ENCODE measurements at regions not wholly inside any gene's neighbourhood (a gene's known extent, or its start where the extent isn't known, plus 50 kb on each side); places are given as distances from the start of the nearest gene placed in this dataset.

GRCh38 chr3:7793786-7794185 is 707.8 kb upstream of the LMCD1 start:
- DNase-seq = no peak

- DNase-seq = no peak
Measured at GRCh38 chr3:7798276-7798675, 703.3 kb upstream of the LMCD1 start.

- DNase-seq = no peak
Measured at GRCh38 chr3:7800006-7800780, 701.4 kb upstream of the LMCD1 start.

GRCh38 chr3:7812490-7812889 is 689.1 kb upstream of the LMCD1 start:
- no peak for DNase-seq

- DNase-seq = no peak
Measured at GRCh38 chr3:7813365-7813764, 688.3 kb upstream of the LMCD1 start.

- no peak for DNase-seq
Measured at GRCh38 chr3:7817239-7817638, 684.4 kb upstream of the LMCD1 start.

GRCh38 chr3:7820969-7821368 is 680.7 kb upstream of the LMCD1 start:
- no peak for DNase-seq

GRCh38 chr3:7821858-7822257 is 679.8 kb upstream of the LMCD1 start:
- DNase-seq = no peak

GRCh38 chr3:7841451-7841850 is 660.2 kb upstream of the LMCD1 start:
- no peak for DNase-seq

- DNase-seq = no peak
Measured at GRCh38 chr3:7843441-7843840, 658.2 kb upstream of the LMCD1 start.

- no peak for DNase-seq
Measured at GRCh38 chr3:7847021-7847420, 654.6 kb upstream of the LMCD1 start.

- DNase-seq = no peak
Measured at GRCh38 chr3:7847521-7847920, 654.1 kb upstream of the LMCD1 start.

GRCh38 chr3:7854266-7854665 is 647.4 kb upstream of the LMCD1 start:
- no peak for DNase-seq

GRCh38 chr3:7854721-7855120 is 646.9 kb upstream of the LMCD1 start:
- no peak for DNase-seq

GRCh38 chr3:7865611-7866010 is 636.0 kb upstream of the LMCD1 start:
- DNase-seq = no peak

GRCh38 chr3:7867587-7867986 is 634.0 kb upstream of the LMCD1 start:
- DNase-seq = no peak

- no peak for DNase-seq
Measured at GRCh38 chr3:7871003-7871560, 630.5 kb upstream of the LMCD1 start.

- no peak for DNase-seq
Measured at GRCh38 chr3:7874116-7874515, 627.5 kb upstream of the LMCD1 start.

- DNase-seq = no peak
Measured at GRCh38 chr3:7875925-7876324, 625.7 kb upstream of the LMCD1 start.

GRCh38 chr3:7876741-7877297 is 624.8 kb upstream of the LMCD1 start:
- DNase-seq = peak; percentile 12

- DNase-seq = no peak
Measured at GRCh38 chr3:7877312-7877711, 624.3 kb upstream of the LMCD1 start.

- DNase-seq = no peak
Measured at GRCh38 chr3:7879572-7879971, 622.1 kb upstream of the LMCD1 start.

GRCh38 chr3:7881946-7882345 is 619.7 kb upstream of the LMCD1 start:
- no peak for DNase-seq

- DNase-seq = no peak
Measured at GRCh38 chr3:7897655-7898054, 604.0 kb upstream of the LMCD1 start.

GRCh38 chr3:7913283-7913682 is 588.3 kb upstream of the LMCD1 start:
- no peak for DNase-seq
